NCI-H524 treated with DMSO at 0.1 percent for 48 hours (cell line): ENCODE measurements at regions not wholly inside any gene's neighbourhood (a gene's known extent, or its start where the extent isn't known, plus 50 kb on each side); places are given as distances from the start of the nearest gene placed in this dataset.

Source experiments
- DNase-seq: peaks from one replicate; lab custom pipeline; 2025; lab: John Stamatoyannopoulos, UW

DNA sequence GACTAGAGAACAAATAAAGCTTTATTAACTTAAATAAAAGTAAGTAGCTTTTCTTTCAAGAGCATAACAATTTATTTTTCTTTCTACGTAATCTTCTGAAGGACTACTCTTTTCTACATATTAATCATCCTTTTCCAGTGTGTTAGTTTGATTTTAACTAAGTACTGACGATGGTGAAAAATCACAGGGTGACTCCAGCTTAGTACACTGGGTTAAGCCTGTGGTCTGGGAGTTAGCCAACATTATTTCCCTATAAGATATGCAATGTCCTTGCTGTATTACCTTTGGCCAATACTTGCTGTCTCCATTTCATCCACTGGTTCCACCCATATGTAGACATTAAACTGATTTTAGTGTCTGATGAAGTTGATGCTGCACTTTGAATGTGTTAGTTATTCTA is 508.6 kb upstream of the SUCLG2 start:
- DNase-seq = no peak

- no peak for DNase-seq
Measured at GRCh38 chr3:68162644-68163043, 508.2 kb upstream of the SUCLG2 start.

- DNase-seq = no peak
Measured at GRCh38 chr3:68151359-68151758, 496.9 kb upstream of the SUCLG2 start.

- DNase-seq = no peak
Measured at GRCh38 chr3:68148447-68148846, 494.0 kb upstream of the SUCLG2 start.

DNA sequence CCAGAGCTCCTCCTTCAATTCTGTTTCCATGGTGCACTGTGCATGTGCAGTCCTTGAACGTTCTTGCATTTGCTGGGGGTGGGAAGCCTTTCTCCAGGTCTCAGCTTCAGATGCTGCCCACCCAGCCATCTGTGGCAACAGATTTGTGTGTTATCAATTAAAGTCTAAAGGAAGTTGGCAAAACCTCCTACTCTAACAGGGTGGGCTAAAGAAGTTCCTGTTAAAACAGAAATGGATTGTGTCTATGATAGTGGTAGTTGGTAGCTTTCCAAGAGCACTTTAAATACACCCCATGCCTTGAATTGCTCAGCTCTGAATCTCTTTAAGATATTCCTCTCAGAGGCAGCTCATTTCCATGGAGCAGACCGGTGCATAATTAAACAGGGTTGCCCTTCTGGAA is 488.0 kb upstream of the SUCLG2 start:
- DNase-seq = no peak

GRCh38 chr3:68139897-68140296 is 485.5 kb upstream of the SUCLG2 start:
- DNase-seq = no peak

- DNase-seq = no peak
Measured at GRCh38 chr3:68136411-68136810, 482.0 kb upstream of the SUCLG2 start.

DNA sequence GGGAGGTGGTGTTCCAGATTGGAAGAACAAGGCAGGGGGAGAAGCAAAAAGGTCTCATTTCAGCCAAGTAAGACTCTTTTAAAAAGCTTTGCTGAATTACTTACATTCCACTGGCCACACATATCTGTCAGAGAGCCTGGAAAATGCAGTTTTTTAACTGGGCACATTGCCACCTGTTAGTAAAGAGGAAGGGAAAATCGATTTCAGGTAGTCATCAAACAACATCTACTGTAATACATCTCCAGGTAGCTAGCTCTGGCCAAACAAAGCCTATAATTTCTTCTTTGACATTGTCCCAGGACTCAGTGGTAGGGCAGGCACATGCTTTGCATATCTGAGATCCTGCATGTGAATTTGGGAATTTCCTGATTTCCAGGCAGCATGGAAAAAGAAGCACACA is 480.7 kb upstream of the SUCLG2 start:
- no peak for DNase-seq

DNA sequence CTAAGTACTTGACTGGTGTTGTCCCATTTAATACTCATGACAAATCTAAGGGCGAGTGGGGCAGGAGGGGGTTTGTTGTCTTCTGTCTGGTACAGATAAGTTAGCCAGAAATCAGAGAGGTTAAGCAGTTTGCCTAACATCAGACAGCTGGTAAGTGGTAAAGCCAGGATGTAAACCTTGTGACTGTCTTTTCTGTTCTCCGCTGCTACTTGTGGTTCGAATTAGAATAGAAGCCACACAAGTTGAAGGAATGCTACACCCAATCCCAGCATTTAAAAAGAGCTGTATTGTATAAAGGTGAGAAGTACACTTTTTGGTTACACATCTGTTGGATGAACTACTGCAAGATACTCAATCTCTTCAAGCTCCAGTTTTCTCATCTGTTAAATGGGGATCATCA is 474.7 kb upstream of the SUCLG2 start:
- no peak for DNase-seq

DNA sequence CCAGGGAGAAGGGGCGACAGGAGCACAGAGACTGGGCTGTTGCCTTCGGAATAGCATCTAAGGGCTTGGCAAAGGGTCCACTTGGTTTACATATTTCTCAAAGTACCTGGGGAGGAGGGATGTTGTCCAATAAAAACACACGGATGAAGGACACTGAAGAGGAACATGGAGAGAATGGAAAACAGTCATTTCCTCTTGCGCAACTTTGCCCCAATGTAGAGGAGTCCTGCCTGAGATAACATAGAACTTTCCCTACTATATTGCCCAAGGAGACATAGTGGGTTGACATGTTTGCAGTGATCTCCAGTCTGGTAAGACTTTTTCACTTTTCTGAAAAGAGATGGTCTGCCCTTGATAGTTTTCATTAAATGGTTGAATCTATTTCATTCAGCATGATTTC is 468.8 kb upstream of the SUCLG2 start:
- DNase-seq = no peak

- DNase-seq = no peak
Measured at GRCh38 chr3:68121287-68121686, 466.9 kb upstream of the SUCLG2 start.

GRCh38 chr3:68116580-68116979 is 462.2 kb upstream of the SUCLG2 start:
- no peak for DNase-seq

DNA sequence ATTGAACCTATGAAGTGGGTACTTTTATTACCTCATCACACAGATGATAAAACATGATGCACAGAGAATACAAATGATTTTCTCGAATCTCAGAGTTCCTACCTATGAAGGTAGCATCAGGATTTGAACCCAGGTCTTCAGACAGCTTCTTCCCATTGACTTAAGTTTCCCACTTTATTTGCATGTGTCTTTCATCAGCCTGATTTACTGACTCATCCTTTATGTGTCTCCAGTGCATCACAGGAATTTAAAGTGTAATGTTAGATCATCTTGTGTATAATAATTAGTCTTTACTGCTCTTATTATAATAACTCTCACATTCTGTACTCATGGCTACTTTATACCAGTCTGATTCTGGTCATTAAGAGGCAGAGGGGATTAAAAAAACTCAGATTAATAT is 449.4 kb upstream of the SUCLG2 start:
- DNase-seq = no peak

- DNase-seq = no peak
Measured at GRCh38 chr3:68090571-68090970, 436.2 kb upstream of the SUCLG2 start.

DNA sequence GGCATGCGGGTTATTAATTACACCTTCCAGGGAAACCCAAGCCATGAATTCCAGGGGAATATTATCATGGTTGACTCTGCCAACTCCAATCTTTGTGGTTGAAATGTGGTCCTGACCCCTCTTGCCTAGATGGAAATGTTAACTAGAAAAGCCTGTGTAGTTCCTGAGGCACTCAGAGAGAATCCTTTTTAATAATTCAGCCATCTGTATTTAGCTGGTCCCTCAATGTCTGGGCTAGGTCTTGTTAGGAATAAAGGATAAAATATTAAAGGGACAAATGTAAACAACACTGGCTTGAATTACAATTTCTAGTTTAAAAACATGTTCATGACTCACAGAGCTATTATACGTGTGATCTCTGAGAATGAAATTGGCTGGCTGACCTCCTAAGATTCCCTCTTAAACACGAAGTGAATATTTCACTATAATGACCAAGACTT is 435.2 kb upstream of the SUCLG2 start:
- no peak for DNase-seq

DNA sequence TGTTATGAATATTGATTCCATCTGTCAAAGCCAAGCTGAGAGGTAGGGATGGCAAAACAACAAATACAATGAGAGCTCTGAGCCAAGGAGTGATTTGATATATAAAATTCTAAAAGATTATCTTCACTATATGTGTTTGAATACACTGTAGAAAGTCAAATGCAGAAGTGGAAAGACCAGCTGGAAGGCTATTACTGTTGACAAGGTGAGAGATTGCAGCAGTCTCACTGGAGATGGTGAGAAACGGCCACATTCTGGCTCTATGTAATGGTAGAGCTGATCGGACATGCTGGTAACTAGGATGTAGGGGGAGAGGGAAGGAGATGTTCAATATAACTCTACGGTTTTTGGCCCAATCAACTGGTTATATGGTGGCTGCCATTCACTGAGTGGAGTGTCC is 434.2 kb upstream of the SUCLG2 start:
- DNase-seq = no peak

GRCh38 chr3:68088216-68088615 is 433.8 kb upstream of the SUCLG2 start:
- DNase-seq = no peak

- no peak for DNase-seq
Measured at GRCh38 chr3:68072062-68072461, 417.6 kb upstream of the SUCLG2 start.

- no peak for DNase-seq
Measured at GRCh38 chr3:68070186-68070585, 415.8 kb upstream of the SUCLG2 start.

DNA sequence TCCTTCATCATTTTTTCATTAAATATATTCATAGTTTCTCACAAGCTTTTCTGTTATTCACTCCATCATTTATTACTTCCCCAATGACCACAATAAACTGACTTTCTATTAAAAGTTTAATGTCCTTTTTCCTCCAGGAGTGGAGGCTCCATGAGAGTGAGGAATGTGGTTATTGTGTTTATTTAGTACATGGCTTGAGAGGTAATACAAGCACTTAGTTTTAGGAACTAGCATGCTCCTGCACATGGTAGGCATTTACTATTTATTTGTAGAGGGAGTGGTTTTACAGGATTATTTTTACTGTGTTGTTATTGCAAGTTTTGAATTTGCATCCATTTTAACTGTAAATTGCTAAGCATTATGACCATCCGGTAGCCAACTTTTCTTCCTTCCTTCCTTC is 412.9 kb upstream of the SUCLG2 start:
- DNase-seq = no peak

DNA sequence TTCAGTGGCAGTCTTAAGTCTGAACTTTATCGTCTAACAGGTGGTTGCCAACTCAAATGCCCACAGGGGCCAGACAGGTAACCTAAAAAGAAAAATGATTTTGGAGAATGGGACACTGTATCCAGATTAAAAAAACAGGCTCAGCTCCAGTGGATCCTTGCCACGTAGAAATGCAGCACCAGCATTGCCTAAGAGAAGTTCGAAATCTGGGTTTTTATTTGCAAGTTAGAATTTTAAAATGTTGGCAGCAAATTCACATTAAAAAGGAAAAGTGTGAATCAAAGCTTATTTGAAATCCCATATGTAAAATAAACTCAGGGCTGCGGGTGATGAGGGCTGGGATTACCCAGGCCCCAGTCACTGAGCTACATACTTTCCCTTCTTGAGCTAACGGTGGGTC is 408.5 kb upstream of the SUCLG2 start:
- no peak for DNase-seq

DNA sequence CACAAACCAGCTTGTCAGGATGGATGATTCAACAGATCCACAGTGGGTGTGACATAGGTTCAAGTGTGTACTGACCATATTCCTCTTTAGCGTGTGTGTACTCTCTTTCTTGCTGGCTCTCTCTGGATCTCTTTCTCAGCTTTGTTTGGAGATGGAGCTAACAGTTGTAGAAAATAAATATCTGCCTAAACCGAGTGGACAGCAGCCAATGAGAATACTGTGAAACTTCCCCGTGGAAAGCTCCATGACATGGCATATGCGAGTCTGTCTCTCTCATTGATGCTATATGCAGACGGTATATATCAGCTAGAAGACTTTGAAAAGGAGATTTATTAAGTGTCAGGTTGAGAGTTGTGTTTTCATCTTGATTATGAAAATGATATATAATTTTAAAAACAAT is 406.5 kb upstream of the SUCLG2 start:
- no peak for DNase-seq

- DNase-seq = no peak
Measured at GRCh38 chr3:68060191-68060590, 405.8 kb upstream of the SUCLG2 start.

- DNase-seq = no peak
Measured at GRCh38 chr3:68059628-68060152, 405.3 kb upstream of the SUCLG2 start.
